HG02870 (cell line): ENCODE measurements at regions not wholly inside any gene's neighbourhood (a gene's known extent, or its start where the extent isn't known, plus 50 kb on each side); places are given as distances from the start of the nearest gene placed in this dataset.
"Not testable (repeated sequence)": the region's sequence is repeated elsewhere in the genome, so short reads cannot be mapped to it uniquely, and the experiment has no call there.

Experiments
- ATAC-seq: cut with Tn5 transposase; IDR thresholded peaks from one replicate; pipeline ENCODE4 v1.9.1; 2021; ENCODE audit warnings: mild to moderate bottlenecking, moderate library complexity; ENCODE audit not compliant: unreplicated experiment

DNA sequence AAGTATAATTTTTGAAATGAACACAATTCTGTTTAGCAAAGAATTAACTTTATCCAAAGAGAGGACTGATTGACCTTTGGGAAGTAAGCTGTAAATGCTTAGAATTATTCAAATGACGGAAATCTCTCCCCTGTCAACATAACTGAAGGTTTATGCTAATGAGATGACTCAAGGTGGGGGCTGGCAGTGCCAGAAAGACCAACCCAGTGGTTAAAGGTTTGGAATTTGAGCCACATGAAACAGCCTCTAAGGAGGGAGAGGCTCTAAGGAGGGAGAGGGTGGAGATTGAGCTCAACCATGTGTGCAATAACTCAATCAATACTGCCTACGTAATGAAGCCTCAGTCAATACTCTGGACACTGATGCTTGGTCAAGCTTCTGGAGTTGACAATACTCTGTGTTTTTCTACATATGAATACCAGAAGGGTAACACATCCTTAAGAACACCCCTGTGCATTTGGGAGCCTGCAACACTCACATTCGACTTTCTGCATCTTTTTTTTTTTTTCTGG is 123.4 kb upstream of the TENT5A start:
- no peak for ATAC-seq

DNA sequence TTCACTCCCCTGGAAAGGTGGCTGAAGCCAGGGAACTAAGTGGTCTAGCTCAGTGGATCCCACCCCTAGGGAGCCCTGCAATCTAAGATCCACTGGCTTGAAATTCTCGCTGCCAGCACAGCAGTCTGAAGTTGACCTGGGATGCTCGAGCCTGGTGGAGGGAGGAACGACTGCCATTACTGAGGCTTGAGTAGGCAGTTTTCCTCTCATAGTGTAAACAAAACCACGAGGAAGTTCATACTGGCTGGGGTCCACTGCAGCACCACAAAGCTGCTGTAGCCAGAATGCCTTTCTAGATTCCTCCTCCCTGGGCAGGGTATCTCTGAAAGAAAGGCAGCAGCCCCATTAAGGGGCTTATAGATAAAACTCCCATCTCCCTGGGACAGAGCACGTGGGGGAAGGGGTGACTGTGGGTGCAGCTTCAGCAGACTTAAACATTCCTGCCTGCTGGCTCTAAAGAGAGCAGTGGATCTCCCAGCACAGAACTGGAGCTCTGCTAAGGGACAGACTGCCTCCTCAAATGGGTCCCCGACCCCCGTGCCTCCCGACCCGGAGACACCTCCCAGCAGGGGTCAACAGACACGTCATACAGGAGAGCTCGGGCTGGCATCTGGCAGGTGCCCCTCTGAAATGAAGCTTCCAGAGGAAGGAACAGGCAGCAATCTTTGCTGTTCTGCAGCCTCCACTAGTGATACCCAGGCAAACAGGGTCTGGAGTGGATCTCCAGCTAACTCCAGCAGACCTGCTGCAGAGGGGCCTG is 117.4 kb upstream of the TENT5A start:
- ATAC-seq = not testable (repeated sequence)

DNA sequence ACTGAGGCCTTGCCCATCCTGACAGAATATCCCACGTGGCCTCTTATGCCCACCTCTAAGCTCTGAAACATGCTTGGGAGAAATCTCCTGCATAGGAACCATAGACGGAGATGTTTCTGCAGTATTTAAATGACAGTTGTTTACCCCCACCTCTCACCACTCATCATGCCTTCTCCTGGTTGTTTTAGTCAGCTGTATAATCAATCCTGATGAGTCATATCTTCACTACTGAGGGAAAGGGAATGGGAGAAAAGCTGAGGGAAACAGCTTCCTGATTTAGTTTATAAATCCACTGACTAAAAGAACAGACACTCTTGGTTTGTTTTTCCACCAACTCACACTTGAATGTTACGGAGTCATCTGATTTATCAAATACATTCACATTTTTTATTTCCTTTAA is 113.2 kb upstream of the TENT5A start:
- no peak for ATAC-seq

DNA sequence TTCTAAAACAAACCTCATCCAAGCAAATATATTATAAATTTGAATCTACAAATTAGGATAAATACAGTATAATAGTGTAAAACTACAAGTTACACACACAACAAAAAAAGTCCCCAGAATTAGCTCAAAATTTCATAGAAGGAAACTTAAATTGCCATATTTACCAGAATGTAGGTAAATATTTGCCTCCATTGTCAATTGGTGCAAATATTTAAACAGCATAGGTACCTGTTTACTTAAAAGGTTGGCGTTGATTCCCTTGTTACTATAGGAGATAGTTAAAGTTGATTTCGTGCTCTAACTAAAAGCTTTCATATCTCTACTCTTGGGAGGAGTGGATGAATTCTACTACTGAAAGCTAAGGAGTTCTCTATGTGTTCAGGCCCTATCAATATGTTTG is 111.6 kb upstream of the TENT5A start:
- ATAC-seq = no peak

DNA sequence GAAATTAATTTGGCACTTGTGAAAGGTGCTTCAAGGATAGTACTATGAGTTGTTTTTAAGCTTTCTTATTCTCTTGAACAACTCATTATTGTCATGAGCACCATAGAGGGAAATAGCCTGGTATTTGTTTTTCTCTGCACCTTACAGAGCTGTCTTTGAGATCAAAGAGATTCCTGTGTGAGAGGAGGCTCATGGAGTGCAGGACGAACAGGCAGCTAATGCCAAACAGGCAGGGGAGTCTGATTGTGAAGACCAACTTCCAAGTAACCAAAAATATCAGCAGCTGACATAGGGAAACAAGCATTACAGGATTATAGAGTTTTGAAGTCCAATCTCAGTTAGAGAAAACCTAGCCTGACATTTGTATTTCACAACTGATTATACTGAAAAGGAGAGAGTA is 110.6 kb upstream of the TENT5A start:
- no peak for ATAC-seq

DNA sequence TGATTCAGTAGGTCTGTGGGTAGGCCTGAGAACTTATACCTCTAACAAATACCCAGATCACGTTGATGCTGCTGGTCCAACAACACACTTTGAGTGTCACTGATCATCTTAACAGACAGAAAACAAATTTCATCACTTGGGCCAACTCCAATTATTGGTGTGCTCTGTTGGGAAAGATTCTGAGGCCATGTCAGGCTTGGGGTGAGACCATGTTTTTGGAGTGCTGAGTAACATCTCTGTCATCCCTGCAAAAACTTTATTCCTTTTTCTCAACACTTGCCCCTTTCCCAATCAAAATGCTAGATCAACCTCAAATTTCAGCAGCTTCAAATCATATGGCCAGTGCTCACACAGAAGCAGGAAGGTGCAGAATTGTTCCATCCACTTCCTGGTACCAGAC is 108.8 kb upstream of the TENT5A start:
- no peak for ATAC-seq

DNA sequence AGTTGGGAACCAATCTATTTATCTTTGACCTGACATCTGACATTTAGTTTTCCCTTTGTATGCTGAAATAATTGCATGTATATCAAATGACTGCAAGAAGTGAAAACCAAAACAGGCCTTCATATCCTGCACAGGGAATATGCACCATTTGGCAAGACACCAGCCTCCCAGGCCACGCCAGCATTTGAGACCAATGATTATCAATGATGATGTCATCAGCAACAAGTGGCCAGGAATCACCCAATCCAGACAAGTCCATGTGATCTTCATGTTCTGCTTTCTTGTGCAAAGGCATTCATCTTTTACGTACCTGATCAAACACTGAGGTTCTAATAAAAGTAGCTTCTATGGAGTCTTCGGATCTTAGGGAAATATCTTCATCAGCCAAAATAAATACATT is 107.4 kb upstream of the TENT5A start:
- ATAC-seq = no peak

DNA sequence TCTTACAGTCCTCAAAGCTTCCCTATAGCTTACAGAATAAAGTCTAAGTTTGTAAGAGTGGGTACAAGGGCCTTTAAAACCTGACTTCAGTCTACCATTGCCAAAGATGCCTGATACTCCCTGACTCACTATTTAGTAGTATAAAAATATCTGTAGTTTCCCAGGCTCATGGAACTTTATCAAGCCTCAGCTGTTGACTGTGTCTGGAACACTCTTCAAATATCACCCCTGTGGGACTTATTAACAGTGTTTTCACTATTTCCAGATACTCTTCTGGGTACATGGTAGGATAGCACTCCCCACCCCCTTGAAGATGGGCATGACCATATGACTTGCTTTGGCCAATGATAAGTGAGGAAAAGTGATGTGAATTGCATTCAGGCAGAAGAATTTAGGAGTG is 105.3 kb upstream of the TENT5A start:
- no peak for ATAC-seq

DNA sequence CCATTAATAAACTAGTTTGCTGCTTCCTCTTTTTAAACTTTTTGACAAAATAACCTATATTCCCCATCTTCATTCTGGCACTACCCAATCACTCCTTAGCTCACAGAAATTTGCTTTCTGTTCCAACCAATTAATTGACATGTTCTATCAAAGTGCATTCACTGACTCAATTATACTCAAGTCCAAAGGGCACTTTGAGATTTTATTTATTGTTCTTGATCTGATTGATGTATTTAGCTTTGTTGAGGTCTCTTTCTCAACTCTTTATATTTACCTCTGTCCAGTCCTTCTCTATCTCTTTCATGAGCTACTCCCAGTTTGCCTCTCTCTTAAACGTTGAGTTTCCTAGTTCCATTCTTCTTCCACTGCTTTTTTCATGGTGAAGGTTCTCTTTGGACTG is 104.4 kb upstream of the TENT5A start:
- ATAC-seq = no peak

DNA sequence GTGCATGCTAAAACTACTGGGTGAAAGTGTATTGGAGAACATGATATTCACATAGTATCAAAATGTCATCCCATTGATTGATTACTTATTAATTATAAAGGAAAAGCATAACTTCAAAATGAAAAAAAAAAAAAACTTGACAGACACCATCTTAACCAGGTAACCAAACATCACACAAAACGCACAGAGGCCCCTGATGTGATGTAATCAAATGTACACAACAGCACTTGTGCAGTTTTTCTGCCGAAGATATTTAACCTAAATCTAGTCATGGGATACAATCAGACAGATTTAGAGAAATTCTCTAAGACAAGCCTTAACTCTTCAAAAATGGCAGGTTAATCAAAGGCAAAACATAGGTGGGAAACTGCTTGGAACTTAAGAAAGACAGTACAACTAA is 102.0 kb upstream of the TENT5A start:
- no peak for ATAC-seq

DNA sequence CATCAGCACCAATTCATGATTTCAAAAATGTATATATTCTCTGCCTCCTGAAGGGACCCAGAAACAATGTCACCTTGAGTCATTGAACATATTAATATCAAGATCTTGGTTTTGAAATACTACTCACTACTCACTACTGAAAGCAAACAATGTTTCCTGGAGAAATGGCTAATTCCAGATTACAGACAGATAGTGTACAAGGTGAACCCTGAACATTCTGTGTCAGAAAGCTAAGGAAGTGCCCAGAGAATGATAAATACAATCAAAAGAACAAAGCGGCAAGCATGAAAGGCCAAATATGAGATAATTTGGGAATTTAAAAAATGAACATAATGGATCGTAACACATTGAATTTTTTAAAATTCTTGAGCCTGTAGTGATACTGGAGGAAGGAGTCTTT is 101.5 kb upstream of the TENT5A start:
- ATAC-seq = no peak

DNA sequence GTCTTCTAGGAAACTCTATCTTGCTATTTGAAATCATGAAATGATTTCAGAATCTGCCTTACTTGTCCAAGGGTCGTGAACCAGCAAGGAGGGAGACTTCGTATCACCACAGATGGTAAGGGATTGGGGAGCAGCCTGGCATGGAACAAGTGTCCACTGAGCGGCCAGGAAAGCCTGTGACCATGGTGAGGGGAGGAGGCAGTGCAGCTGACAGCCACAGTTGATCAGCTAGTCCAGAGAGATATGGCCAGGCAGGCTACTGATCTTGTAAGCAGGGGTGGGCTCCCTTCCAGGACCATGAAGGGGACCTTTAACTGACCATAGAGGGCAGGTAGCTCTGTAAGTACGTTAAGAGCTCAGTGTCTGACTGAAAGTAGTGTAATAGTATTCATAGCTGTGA is 96.8 kb upstream of the TENT5A start:
- no peak for ATAC-seq

DNA sequence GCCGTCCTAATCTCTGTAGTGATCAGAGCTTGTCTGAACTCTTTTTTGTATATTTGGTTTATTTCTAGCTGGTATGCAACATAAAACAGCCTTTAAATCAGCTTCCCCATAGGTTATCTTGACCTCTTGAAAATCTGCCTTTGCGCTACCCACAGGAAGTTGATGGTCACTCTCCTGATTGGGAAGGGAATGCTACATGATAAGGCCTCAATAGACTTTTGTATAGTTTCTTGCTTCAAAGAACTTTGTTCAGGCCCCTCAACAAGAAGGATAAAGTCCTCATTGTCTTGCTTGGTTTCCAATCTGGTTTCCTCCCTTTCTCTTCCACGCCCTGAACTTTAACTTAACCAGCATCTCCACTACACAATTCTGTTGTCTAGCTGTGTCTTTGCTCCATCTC is 95.4 kb upstream of the TENT5A start:
- ATAC-seq = no peak

DNA sequence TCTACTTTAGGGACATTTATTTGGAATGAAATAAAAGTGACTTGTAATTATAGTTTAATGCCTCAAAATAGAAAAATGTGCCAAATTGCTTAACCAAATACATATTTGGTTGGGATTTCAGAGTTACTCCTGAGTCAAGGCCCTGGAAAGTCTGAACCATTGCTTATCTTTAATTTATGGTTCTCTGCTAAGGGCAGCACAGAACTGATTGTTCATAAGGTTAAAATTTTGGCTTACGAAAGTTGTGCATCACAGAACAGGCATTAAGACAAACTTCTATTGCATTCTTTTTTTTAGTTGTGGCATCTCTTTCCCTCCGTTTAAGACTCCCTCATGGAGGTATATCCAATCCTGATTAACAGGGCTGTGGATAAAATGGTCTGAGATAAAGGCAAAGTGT is 92.2 kb upstream of the TENT5A start:
- ATAC-seq = no peak

DNA sequence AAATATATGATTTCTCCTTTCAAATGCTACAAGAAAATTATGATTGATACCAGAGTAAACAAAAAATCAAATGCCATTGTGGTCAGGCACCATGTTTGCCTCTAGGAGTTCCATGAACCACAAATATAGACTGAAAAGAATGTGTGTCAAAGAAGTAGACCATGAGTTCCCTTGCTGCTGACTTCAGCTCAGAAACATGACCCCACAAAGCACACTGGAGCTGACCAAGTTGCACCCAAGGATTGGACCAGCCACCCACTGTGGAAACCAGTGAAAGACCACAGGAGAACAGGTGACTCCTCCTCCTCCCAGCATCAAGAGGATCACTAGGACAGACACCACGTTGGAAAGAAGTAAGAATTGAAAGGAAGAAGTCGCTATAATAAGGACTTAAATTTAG is 90.8 kb upstream of the TENT5A start:
- no peak for ATAC-seq

DNA sequence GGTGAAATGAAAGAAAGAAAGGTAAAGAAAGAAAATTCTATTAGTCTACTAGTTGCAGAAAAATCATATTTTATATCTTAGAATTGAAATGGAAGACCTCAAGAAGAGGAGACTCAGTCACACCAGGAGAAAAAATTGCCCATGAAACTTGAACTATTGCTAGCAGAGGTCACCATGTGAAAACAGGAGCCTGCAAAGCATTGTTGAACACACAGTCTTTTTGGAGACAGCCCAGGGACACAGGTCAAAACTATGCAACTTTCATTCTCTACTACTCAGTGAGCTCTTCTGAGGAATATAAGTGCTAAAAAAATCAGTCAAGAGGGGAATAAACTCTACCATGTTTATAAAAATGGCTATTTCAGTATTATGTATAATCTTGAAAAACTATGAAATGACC is 89.8 kb upstream of the TENT5A start:
- ATAC-seq = no peak

DNA sequence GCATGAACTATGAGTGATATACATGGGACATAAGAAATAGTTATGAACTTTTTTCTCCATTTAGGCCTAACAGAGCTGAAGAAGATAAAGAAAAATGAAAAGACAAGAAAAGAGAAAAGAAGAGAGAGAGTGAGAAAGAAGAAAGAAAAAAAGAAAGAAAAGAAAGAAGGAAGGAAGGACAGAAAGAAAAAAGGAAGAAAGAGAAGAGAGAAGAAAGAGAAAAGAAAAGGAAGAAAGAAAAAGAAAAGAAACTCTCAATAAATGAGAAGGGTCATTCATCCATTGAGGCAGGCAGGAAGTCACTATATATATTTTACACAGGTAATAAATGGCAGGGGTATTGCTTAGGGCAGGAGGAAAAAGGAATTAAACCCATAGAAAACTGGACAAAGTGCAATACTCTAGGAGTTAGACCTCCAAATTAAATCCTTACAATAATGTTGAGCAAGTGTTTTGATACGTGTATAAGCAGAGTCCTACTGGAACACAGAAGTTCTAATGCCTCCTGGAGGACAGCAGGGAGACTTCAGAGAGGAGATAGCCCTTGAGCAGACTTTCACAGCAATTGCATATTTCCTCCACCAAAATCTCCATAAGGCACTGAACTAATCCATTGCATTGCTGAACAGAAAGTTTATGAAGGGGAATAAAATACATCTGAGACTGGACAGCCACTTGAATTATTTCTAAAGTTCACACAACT is 86.4 kb upstream of the TENT5A start:
- no peak for ATAC-seq

DNA sequence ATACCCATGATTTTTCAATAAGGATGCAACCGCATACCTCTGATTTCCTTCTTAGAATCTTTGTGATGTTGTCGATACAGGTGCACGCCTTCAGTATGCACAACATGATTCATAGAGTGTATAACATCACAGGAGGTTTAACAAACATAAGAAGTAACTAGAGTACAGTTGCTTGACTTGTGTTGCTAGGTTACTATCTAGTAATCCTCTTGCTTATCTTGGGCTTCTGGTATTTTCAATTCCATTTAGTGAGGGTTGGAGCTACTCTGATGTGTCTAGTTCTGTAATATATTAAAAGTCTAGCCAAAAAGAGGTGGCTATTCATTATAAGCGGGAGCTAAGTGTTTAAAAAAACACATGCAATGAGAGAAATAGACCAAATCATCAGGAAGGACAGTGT is 85.5 kb upstream of the TENT5A start:
- ATAC-seq = no peak

DNA sequence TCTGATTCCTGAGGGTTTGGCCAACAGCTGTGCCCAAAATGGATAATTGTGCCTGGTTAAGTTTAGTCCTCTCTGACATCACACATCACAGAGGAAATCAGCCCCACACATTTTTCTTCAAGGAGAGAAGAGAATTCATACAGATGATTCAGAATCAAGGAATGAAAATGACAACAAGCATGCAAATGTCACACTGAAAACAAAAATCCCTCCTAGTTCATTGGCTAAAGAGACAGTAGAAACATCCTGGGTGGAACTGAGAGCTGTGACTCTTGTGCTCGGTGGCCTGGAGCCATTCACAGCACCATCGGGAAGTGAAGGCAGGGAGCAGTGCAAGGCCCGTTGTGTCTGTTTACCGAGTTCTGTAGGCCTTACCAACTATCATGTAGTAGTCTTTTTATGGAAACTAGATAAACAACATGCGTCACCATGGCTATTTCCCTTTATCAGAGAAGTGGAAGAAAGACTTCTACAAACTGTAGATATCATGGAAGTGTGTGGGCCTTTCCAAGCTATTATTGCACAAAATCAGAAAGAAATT is 81.7 kb upstream of the TENT5A start:
- ATAC-seq = no peak

DNA sequence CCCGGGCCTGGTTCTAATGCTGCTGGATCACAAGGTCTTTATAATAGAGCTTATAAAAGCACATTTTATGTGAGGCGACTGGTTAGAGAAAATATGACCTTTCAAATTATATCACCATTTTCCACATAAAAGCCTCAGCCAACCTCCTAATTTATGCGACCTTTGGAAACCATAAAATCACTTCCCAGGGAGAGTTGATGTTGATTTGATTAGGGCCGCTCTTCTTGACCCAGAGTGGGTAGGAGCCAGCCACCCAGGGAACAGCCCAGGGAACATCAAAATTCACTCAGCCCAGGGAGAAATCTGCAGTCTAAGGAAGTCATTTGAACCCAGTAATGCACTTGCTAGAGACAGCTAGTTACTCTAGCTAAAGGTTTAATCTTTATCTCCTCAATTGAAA is 79.8 kb upstream of the TENT5A start:
- ATAC-seq = no peak

DNA sequence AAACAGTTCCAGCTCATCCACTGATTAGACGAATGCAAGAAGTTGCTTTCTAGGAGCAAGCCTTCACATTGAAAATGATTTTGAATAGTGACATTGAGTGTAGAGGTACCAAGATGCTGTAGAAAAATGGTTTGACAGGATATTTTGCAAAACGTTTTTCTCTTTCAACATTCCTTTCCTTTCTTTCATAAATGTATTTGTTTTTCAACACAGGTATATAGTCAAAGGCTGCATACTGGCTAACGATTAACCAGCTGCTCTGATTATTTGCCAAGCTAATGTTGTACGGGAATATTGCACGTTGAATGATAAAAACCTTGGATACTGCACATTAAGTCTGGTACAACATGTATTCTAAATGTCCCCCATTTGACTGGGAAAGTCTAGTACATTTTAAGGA is 78.8 kb upstream of the TENT5A start:
- no peak for ATAC-seq

DNA sequence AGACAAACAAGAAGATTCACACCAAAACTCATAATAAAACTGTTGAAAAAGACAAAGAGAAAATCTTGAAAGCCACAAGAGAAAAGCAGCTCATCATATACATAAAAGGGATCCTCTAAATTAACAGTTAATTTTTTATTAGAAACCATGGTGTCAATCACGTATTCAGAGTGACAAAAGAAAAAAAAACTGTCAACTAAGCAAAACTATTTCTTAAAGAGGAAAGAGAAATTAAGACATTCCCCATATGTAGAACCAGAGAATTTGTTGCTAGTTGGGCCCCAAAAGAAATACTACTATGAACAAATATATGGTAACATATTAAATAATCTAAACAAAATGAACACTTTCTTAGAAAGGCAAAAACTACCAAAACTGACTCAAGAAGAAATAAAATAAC is 74.3 kb upstream of the TENT5A start:
- no peak for ATAC-seq
